Occipital lobe (tissue), 1 donor: ENCODE measurements at regions not wholly inside any gene's neighbourhood (a gene's known extent, or its start where the extent isn't known, plus 50 kb on each side); places are given as distances from the start of the nearest gene placed in this dataset.
"Not testable (repeated sequence)": the region's sequence is repeated elsewhere in the genome, so short reads cannot be mapped to it uniquely, and the experiment has no call there.

Experiments used
- DNase-seq: peaks from one replicate; lab custom pipeline; 2025; lab: John Stamatoyannopoulos, UW

DNA sequence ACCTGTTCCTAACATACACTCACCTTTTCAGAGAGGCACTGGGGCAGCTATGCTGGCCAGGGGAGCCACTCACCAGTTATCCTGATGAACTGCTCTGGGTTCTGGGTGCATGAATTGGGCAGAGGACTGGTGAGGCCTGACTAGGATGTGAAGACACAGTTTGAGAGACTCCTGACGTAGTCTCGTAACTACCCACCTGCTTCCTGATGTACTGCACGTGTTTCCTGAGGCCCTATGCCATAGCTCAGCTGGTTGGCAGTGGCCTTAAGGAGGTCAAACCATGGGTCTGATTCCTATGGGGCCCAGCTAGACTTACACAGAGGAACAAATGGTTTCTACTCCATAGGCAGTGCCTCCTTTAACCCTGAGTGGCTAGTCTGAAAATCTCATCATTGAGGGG is 351.7 kb upstream of the FRG2C start:
- DNase-seq, result not testable (repeated sequence)

DNA sequence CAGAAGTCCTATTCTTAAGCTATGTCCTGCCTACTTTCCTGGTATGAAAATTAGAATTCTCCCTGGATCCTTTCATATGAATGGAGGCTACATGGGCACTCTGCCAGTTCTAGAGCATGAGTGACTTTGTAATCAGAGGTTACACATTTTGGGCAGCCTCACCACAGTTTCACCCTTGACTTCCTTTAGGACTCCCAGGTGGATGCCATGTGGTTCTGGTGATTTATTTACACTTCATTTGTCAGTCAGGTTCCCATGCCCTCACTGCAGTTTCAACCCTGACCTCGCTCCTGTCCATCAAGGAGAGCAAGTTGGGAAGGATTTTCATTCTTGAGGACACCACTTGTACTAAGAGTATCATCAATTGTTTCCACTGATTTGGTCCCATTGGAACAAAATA is 344.4 kb upstream of the FRG2C start:
- DNase-seq, result not testable (repeated sequence)

DNA sequence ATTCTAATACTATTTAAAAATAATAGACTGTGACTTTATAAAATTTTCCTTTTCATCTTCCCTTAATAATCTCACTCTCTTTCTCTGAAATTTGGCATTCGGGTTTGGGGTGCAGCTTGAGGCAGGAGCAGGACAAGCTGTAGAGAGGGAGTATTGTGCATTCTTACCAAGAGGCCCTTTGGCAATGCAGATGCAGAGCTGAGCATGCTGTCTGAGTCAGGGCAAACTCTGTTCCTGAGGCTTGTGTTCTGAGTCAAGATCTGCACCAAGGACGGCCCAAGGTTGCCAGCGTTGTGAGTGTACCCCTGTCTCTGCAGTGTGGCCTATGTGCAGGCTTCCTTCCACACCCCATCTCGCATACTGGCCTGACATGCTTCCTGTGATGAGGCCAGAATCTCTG is 343.8 kb upstream of the FRG2C start:
- DNase-seq, result no peak

DNA sequence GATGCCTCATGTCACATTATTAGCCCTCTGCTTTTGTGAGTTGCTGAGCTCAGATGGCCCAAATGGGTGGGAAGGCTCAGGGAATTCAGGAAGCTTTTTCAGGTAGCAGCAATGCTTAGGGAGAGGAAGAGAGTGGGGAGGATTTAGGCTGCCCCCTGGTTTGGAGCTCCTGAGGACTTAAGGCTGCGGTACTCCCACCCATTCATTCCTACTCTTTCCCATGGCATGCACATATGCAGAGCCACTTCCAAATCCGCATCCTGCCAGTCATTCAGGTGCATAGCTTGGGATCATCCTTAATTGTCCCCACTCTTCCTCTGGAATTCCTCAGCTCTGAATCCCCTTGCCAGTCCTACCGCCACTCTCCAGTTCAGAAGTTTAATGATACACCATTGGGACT is 343.1 kb upstream of the FRG2C start:
- no peak for DNase-seq

GRCh38 chr3:75323936-75324335 is 340.2 kb upstream of the FRG2C start:
- not testable (repeated sequence) for DNase-seq

- DNase-seq, result no peak
These were observed 338.4 kb upstream of the FRG2C start for GRCh38 chr3:75325716-75326115.

DNA sequence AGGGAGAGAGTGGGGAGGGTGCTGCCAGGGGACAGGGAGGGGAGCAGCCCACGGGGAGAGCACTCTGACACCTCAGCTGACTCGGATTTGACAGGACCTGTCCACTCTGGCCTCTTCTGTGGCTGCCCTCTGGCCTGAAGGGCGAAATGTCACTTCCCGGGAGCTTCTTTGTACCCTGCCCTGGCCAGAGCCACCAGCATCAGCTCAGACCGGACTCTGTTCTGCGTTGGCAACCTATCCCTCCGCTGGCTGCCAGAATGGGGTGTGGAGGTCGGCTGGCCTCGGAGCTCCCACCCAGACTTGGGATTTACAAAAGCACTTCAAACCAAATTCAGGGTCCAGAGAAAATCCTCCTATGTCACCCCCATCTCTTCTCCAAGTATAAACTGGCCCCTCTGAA is 336.7 kb upstream of the FRG2C start:
- DNase-seq, result no peak

GRCh38 chr3:75329476-75330097 is 334.5 kb upstream of the FRG2C start:
- no peak for DNase-seq

DNA sequence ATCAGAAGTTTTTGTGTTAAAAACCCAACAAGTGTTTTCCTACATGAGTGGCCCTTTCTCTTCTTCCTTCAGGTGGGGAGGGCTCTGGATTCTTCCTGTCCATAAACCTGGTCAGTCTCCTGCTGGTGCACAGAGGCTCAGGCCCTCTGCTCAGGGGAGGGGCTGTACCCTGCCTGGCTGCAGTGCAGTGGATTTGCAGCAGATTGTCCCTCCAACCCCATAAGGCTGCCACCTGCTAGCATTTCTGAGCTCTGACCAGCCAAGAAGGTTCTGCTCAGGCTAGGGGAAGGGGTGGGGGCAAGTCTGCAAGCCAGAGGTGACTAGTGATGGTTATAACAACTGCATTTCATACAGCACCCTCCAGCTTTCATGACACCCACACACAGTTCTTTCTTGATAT is 333.7 kb upstream of the FRG2C start:
- DNase-seq, result not testable (repeated sequence)

- not testable (repeated sequence) for DNase-seq
These were observed 332.0 kb upstream of the FRG2C start for GRCh38 chr3:75332090-75332489.

DNA sequence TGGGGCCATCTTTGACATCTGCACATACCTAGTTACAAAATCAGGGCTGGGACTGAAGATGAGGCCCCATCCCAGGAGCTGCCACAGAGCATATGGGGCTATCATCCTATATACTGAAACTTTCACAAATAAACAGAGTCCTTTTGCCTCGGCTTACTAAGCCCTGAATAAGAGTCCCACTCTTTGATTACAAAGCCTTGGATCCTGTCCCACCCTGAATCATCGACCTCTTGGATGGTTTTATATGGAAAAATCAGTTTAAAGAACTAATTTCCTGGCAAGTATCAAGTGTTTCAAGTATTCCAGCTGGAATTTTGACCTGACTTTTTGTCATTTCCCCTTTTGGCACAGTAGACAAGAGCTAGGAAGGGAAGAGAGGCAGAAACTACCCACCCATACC is 331.3 kb upstream of the FRG2C start:
- DNase-seq, result no peak

- DNase-seq, result no peak
These were observed 329.8 kb upstream of the FRG2C start for GRCh38 chr3:75334299-75334698.

- DNase-seq, result no peak
These were observed 326.8 kb upstream of the FRG2C start for GRCh38 chr3:75337226-75337900.

DNA sequence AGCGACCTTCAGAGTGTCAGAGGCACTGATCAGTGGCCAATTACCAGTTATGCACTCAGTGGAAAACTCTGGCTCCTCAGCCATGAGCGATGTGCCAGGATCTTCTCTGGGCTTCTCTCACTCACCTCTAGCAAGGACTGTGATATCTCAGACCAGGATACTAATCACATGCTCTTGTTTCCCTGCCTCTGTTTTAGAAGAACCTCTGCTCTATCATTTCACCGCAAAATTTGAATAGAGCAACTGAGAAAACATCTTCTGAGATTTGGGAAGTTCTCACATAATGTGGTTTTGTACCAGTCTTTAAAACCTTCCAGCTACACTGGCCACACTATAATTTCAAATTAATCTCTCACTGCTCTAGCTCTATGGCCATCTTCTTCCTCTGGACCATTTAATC is 325.8 kb upstream of the FRG2C start:
- no peak for DNase-seq

DNA sequence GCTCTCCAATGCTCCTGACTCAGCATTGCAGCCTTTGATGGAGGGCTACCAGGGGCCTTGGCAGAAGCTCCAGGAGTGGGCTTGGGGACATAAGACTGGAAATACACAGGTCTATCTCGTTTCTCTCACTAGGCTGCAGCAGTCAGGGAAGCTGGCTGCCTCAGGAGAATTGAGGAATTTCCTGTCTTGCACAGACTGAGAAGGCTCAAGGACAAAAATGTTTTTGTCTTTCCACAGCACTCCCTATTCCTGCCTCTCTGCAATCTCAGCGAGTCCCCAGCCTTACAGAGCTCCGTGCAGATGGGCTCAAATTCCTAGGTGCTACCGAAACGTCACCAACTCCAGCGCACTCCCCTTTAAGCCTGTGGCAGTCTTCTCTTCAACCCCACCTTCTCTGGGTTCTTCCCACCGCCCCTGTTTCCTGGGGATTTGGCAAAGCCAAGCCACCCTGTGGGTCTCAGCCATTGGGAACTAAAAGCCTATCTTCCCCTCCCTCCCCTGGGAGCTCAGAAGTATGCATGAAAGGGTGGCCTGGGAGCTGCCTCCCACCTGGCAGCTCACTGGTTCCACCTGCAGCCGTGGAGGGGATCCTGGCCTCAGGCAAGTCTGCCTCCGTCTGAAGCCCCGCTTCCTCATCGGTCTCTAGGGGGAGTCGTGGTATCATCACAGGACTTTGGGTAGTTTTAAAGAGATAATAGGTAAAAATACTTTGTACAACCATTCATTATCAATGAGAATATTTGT is 322.6 kb upstream of the FRG2C start:
- DNase-seq, result no peak

- DNase-seq, result no peak
These were observed 321.7 kb upstream of the FRG2C start for GRCh38 chr3:75342425-75342824.

GRCh38 chr3:75350536-75350935 is 313.6 kb upstream of the FRG2C start:
- not testable (repeated sequence) for DNase-seq

- not testable (repeated sequence) for DNase-seq
These were observed 301.9 kb upstream of the FRG2C start for GRCh38 chr3:75362086-75362784.

DNA sequence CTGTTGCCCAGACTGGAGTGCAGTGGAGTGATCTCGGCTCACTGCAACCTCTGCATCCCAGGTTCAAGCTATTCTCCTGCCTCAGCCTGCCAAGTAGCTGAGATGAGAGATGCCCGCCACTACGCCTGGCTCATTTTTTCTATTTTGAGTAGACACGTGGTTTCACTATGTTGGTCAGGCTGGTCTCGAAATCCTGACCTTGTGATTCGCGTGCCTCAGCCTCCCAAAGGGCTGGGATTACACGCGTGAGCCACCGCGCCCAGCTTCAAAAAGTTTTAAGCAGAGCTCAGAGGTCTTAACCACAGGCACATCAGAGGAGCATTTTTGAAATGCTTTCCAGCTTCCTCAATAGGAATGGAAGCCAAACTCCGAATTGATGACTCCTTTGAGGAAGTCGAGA is 291.2 kb upstream of the FRG2C start:
- not testable (repeated sequence) for DNase-seq

- DNase-seq, result not testable (repeated sequence)
These were observed 284.3 kb upstream of the FRG2C start for GRCh38 chr3:75379840-75380239.

- no peak for DNase-seq
These were observed 283.8 kb upstream of the FRG2C start for GRCh38 chr3:75380276-75380771.

DNA sequence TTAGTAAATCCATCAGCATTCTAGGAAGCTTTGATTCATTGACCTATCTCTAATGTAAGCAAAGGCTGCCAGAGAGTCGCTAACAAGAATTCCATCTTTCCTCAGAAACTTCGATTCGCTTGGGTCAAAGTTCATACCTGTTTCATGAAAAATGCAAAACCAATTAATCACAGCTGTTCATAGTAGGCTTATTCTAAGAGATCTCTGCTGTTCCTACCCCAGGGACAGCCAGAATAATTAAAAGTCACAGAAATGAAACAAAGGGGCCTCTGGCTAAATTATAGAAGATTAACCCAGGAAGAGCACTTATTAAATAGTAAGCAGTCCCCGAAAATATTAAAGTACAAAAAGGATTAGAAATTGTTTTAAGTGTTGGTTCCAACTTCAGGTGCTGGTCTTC is 280.1 kb upstream of the FRG2C start:
- not testable (repeated sequence) for DNase-seq
